ENCODE measurements at regions not wholly inside any gene's neighbourhood (a gene's known extent, or its start where the extent isn't known, plus 50 kb on each side); places are given as distances from the start of the nearest gene placed in this dataset.

GRCh38 chr5:3214396-3214795, 381.2 kb upstream of the IRX1 start:
- TF ChIP-seq CTCF (conservative IDR thresholded peaks at IDR 0.05; ENCODE audit: low read length) (no peak), EZH2phosphoT487 (IDR thresholded peaks at IDR 0.05; ENCODE audit: borderline replicate concordance) (no peak)

All from Loucy (cell line).